B cell (primary cell): ENCODE measurements at regions not wholly inside any gene's neighbourhood (a gene's known extent, or its start where the extent isn't known, plus 50 kb on each side); places are given as distances from the start of the nearest gene placed in this dataset.

Source experiments
- ATAC-seq: fragments of 200-7000 bp; cut with Tn5 transposase; one replicate; pipeline ENCODE4 v1.10.0; 2021; ENCODE audit warnings: low read depth, mild to moderate bottlenecking, moderate number of reproducible peaks, moderate library complexity
- CTCF ChIA-PET: fragments of 350-600 bp; sonication (Branson Sonifier 250); formaldehyde crosslinking; loops from one replicate; lab custom pipeline; 2021; ENCODE audit warnings: antibody characterized with exemption, inconsistent platforms; lab: Charles Lee
- POLR2A ChIA-PET: fragments of 350-600 bp; sonication (Branson Sonifier 250); formaldehyde crosslinking; loops from one replicate; lab custom pipeline; 2021; ENCODE audit warnings: antibody characterized with exemption; lab: Charles Lee
- DNase-seq: peaks from one replicate; pipeline ENCODE4 v3.0.0; 2013
- H2AFZ ChIP-seq: 2 replicates; pipeline ENCODE4 v1.6.1; 2012; ENCODE audit warnings: mild to moderate bottlenecking, low read depth, low read length; ENCODE audit not compliant: insufficient read depth, poor library complexity, severe bottlenecking
- H3K27ac ChIP-seq, 2 donors: 1 replicate in 1 of 2; 2 replicates in 1 of 2; pipeline ENCODE4 v1.5.1; 2012 to 2013; ENCODE audit warnings: low read length in 2 of 2, mild to moderate bottlenecking in 2 of 2, moderate library complexity in 1 of 2
- H3K27me3 ChIP-seq, 4 experiments: fragments of 200-600 bp in 1 of 4; sonication (generic) in 1 of 4; replicated peaks in 1 of 4; 1 replicate in 2 of 4; 2 replicates in 2 of 4; pipeline versions ENCODE4 v1.6.1 to v1.7.0; 2013 to 2016; ENCODE audit warnings: low read length in 3 of 4, mild to moderate bottlenecking in 2 of 4, mixed read lengths in 1 of 4, moderate library complexity in 1 of 4; ENCODE audit not compliant: insufficient read depth in 4 of 4, control insufficient read depth in 3 of 4; ENCODE audit errors: control extremely low read depth in 1 of 4
- H3K36me3 ChIP-seq, 2 experiments: replicated peaks in 1 of 2; 1 replicate in 1 of 2; 2 replicates in 1 of 2; pipeline versions ENCODE4 v1.6.1 to v1.7.1; 2013; ENCODE audit warnings: low read length in 1 of 2; ENCODE audit not compliant: insufficient read depth in 2 of 2, control insufficient read depth in 1 of 2; ENCODE audit errors: control extremely low read depth in 1 of 2, extremely low read depth in 1 of 2
- H3K4me1 ChIP-seq, 2 donors: fragments of 200-600 bp in 1 of 2; sonication (generic) in 1 of 2; 1 replicate in 1 of 2; 2 replicates in 1 of 2; pipeline versions ENCODE4 v1.5.1 to v1.6.1; 2013 to 2017; ENCODE audit warnings: low read length in 2 of 2; ENCODE audit not compliant: control insufficient read depth in 2 of 2, insufficient read depth in 2 of 2
- H3K4me2 ChIP-seq: replicated peaks from 2 replicates; pipeline ENCODE3; 2012; ENCODE audit warnings: mild to moderate bottlenecking, low read depth, low read length; ENCODE audit not compliant: poor library complexity, severe bottlenecking
- H3K4me3 ChIP-seq, 5 experiments: fragments of 200-600 bp in 1 of 5; sonication (generic) in 1 of 5; 1 replicate in 3 of 5; 2 replicates in 2 of 5; pipeline versions ENCODE4 v1.5.1 to v1.7.0; 2011 to 2016; ENCODE audit warnings: low read length in 4 of 5, mild to moderate bottlenecking in 4 of 5, low read depth in 2 of 5, control low read depth in 1 of 5, moderate library complexity in 1 of 5; ENCODE audit not compliant: insufficient read depth in 1 of 5; ENCODE audit errors: control extremely low read depth in 1 of 5, extremely low read depth in 1 of 5
- H3K79me2 ChIP-seq: fragments of 200-600 bp; sonication (generic); one replicate; pipeline ENCODE4 v1.6.0; 2016; ENCODE audit warnings: low read length; ENCODE audit not compliant: control insufficient read depth, insufficient read depth
- H3K9ac ChIP-seq: fragments of 200-600 bp; sonication (generic); 2 replicates; pipeline ENCODE4 v1.6.1; 2017; ENCODE audit warnings: mild to moderate bottlenecking, low read length, moderate library complexity
- H3K9me3 ChIP-seq, 3 donors: one replicate each; pipeline versions ENCODE4 v1.6.1 to v1.7.1; 2013; ENCODE audit warnings: low read length in 2 of 3; ENCODE audit not compliant: control insufficient read depth in 2 of 3, insufficient read depth in 1 of 3; ENCODE audit errors: control extremely low read depth in 1 of 3
- H4K20me1 ChIP-seq: 2 replicates; pipeline ENCODE4 v1.6.0; 2012; ENCODE audit warnings: mild to moderate bottlenecking, low read length; ENCODE audit not compliant: insufficient read depth, control insufficient read depth, poor library complexity, severe bottlenecking
- H3K27ac Mint-ChIP-seq: one replicate; pipeline ENCODE4 v1.8.0; 2021; ENCODE audit warnings: mixed read lengths
- H3K27me3 Mint-ChIP-seq: one replicate; pipeline ENCODE4 v1.8.0; 2021; ENCODE audit warnings: mixed read lengths
- H3K4me1 Mint-ChIP-seq: one replicate; pipeline ENCODE4 v1.8.0; 2021; ENCODE audit warnings: mixed read lengths
- H3K4me3 Mint-ChIP-seq: one replicate; pipeline ENCODE4 v1.8.0; 2021; ENCODE audit warnings: mixed read lengths
- H3K9me3 Mint-ChIP-seq: one replicate; pipeline ENCODE4 v1.8.0; 2022; ENCODE audit warnings: mixed read lengths; ENCODE audit not compliant: insufficient read depth
- EZH2 ChIP-seq: IDR thresholded peaks from 2 replicates; pipeline ENCODE4 v1.6.1; 2012; ENCODE audit warnings: borderline replicate concordance, low read depth, mild to moderate bottlenecking, moderate library complexity, low read length; ENCODE audit not compliant: insufficient read depth, poor library complexity, severe bottlenecking
- WGBS: methylation state at CpG from one replicate; pipeline ENCODE4 v1.1.5; 2013; ENCODE audit warnings: missing lambda C conversion rate; ENCODE audit not compliant: insufficient coverage; 5-methylcytosine and 5-hydroxymethylcytosine counted together
- intact Hi-C: fragments of 100-400 bp; cut with micrococcal nuclease; formaldehyde crosslinking; loops from one replicate; pipeline ENCODE4 v1.10.0; 2022
- TF ChIP-seq, protein P1 (sequence below): fragments of 200-600 bp; IDR thresholded peaks from one replicate; pipeline ENCODE4 v1.8.0; 2022; ENCODE audit warnings: antibody characterized with exemption, mild to moderate bottlenecking

GRCh38 chr10:131477457-131478121, 166.1 kb upstream of the TCERG1L start:
- no peak for TF ChIP-seq EZH2
- H3K9me3 ChIP-seq, result peaks cover 0 to 6% (median 0%) of the 10 kb centered on the region in 3 donors
- Mint-ChIP-seq H3K4me3 (no peak overlapping the region), H3K27ac (no peak overlapping the region), H3K9me3 (no peaks in the 10 kb centered on the region), H3K4me1 (no peaks in the 10 kb centered on the region), H3K27me3 (no peaks in the 10 kb centered on the region)
- no peaks in the 10 kb centered on the region for H3K27me3 ChIP-seq
- H2AFZ ChIP-seq, result no peak overlapping the region
- POLR2A ChIA-PET, result no interaction called here
- H3K79me2 ChIP-seq, result no peaks in the 10 kb centered on the region
- DNase-seq (no peak), ATAC-seq (no peak)
- no peaks in the 10 kb centered on the region for H3K4me1 ChIP-seq
- CTCF ChIA-PET, result no interaction called here
- no peak overlapping the region for H3K4me2 ChIP-seq
- H3K4me3 ChIP-seq, result no peak overlapping the region
- no peaks in the 10 kb centered on the region for H3K36me3 ChIP-seq
- intact Hi-C loops, result no loop called here
- H3K27ac ChIP-seq, result no peak overlapping the region
- no peak overlapping the region for H3K9ac ChIP-seq
- 84% methylated on average over 13 of the region's 15 CpGs for WGBS
- no peaks in the 10 kb centered on the region for H4K20me1 ChIP-seq

DNA sequence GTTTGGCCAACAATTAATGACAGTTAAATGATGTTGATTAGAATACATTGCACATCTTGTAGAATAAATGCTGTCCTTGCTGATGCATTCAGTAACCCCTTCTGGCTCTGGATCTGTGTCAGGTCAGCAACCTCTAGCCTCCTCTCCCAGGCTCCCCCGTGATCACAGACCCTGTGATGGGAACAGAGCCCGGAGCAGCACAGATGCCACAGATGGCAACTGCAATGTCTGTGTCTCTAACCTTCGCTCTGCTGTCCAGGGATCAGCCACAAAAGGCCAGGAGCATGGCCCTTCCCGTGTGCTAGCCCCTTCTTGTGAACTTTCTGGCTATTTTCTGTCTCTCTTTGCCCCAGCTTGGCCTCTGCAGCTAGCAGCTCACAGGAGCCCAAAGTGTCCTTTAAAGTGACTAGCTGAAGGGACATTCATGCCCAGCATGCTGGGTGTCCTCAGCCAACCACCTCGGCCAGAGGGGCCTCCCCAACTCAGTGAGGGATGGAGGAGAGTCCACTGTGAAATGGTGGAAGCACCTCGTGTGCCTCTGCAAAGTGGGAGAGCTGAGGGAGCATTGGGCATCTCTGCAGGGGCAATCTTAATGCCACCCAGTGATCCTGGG, 167.0 kb upstream of the TCERG1L start:
- intact Hi-C loops, result no loop called here
- ChIA-PET POLR2A (no interaction called here), CTCF (no interaction called here)
- no peaks in the 10 kb centered on the region for H3K4me1 Mint-ChIP-seq
- DNase-seq (no peak), ATAC-seq (no peak)
- H3K4me2 ChIP-seq, result no peak overlapping the region
- no peaks in the 10 kb centered on the region for H3K27me3 ChIP-seq
- no peaks in the 10 kb centered on the region for H4K20me1 ChIP-seq
- 70% methylated on average over 6 of the region's 6 CpGs for WGBS
- H2AFZ ChIP-seq, result no peak overlapping the region
- H3K27me3 Mint-ChIP-seq, result no peaks in the 10 kb centered on the region
- no peaks in the 10 kb centered on the region for H3K4me1 ChIP-seq
- H3K27ac ChIP-seq, result no peak overlapping the region
- H3K27ac Mint-ChIP-seq, result no peak overlapping the region
- no peak overlapping the region for H3K9ac ChIP-seq
- H3K4me3 Mint-ChIP-seq, result no peak overlapping the region
- peaks cover 0 to 6% (median 0%) of the 10 kb centered on the region in 3 donors for H3K9me3 ChIP-seq
- no peaks in the 10 kb centered on the region for H3K79me2 ChIP-seq
- TF ChIP-seq, protein P1, sequence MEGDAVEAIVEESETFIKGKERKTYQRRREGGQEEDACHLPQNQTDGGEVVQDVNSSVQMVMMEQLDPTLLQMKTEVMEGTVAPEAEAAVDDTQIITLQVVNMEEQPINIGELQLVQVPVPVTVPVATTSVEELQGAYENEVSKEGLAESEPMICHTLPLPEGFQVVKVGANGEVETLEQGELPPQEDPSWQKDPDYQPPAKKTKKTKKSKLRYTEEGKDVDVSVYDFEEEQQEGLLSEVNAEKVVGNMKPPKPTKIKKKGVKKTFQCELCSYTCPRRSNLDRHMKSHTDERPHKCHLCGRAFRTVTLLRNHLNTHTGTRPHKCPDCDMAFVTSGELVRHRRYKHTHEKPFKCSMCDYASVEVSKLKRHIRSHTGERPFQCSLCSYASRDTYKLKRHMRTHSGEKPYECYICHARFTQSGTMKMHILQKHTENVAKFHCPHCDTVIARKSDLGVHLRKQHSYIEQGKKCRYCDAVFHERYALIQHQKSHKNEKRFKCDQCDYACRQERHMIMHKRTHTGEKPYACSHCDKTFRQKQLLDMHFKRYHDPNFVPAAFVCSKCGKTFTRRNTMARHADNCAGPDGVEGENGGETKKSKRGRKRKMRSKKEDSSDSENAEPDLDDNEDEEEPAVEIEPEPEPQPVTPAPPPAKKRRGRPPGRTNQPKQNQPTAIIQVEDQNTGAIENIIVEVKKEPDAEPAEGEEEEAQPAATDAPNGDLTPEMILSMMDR, result no peak
- no peak for TF ChIP-seq EZH2
- no peaks in the 10 kb centered on the region for H3K9me3 Mint-ChIP-seq
- H3K4me3 ChIP-seq, result no peak overlapping the region
- H3K36me3 ChIP-seq, result no peaks in the 10 kb centered on the region
